GM21528 (cell line): ENCODE measurements at regions not wholly inside any gene's neighbourhood (a gene's known extent, or its start where the extent isn't known, plus 50 kb on each side); places are given as distances from the start of the nearest gene placed in this dataset.
"Not testable (repeated sequence)": the region's sequence is repeated elsewhere in the genome, so short reads cannot be mapped to it uniquely, and the experiment has no call there.

ENCODE experiments used
- ATAC-seq: cut with Tn5 transposase; IDR thresholded peaks from one replicate; pipeline ENCODE4 v1.9.1; 2021; ENCODE audit warnings: mild to moderate bottlenecking, moderate library complexity; ENCODE audit not compliant: unreplicated experiment, low FRiP score

DNA sequence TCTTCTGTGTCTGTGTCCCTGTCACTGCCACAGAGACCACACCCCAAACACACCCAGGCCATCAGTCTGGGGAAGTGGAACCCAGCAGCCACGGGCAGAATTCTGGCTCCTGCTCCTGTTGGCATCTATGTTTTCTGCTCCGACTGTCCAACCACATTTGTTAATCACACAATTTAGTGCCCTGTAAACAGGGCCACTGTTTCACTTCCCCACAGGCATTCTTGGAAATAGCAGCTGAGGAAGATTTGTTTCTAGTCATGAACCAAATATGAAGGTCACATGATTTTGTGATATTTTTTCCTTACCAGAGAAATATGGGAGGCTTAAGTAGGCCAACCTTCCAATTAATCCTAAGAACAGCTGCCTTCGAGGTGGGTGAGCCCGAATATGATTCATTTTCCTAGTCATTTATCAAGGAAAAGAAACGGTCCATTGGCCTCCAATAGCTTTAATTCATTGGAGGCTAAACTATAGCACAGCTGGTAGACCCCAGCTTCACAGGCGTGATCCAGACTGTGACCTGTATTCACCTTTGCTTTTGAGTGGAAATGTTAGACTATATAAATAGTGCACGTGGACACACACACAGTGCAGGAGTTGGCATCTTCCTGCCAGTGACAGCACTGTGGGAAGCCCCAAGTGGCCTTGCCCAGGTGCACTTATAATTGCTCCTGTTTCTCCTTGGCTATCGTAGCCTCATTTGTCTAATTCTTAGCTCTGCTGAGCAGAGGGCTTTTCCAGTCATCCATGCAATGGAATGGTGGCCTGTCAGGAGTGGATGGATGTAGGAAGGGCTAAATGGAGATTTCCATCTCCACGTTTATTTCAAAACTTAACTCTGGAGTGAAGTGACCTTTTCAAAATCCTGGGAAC, 267.9 kb downstream of the LPIN1 start:
- ATAC-seq: no peak

DNA sequence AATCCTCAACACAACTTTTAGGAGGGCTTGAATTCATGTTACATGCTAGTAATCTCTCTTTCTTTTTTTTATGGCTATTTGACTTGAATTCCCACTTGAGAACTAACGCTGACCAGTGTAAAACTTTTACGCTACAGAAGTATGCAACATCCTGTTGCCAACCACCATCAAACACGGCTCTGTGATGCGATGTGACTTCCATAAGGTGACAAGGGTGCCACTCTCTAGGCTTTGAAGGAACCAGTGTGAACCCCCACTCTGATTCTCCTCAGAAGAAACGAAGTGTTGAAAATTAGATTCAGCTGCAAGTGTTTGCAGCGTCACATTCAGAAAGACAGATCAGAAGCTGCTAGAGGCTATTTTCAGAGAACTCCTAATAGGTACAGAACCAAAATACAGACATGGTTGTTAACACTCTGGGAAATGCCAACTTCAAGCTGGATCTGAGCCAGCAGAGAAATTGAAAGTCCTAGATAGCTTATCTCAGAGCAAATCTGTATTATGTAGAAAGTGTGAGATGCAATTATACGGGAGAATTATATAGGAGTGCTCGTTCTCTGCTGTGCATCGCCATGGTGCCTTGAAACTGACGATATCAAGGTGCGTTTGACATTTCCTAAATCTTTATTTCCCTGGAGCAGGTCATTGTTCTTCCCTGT, 271.2 kb downstream of the LPIN1 start:
- no peak for ATAC-seq

DNA sequence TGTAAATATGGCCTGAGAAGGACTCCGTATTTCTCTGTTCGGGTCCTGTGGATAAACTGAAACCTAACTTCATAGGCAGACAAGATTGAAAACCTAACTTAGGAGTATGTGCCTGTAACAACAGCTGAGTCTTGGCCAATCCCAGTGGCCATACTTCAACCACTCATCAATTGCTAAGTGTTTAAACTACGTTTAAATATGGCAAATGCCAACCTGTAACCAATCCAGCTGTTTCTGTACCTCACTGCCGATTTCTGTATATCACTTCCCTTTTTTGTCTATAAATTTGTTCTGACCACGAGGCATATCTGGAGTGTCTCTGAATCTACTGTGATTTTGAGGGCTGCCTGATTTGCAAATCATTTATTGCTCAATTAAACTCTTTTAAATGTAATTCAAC, 272.3 kb downstream of the LPIN1 start:
- not testable (repeated sequence) for ATAC-seq

DNA sequence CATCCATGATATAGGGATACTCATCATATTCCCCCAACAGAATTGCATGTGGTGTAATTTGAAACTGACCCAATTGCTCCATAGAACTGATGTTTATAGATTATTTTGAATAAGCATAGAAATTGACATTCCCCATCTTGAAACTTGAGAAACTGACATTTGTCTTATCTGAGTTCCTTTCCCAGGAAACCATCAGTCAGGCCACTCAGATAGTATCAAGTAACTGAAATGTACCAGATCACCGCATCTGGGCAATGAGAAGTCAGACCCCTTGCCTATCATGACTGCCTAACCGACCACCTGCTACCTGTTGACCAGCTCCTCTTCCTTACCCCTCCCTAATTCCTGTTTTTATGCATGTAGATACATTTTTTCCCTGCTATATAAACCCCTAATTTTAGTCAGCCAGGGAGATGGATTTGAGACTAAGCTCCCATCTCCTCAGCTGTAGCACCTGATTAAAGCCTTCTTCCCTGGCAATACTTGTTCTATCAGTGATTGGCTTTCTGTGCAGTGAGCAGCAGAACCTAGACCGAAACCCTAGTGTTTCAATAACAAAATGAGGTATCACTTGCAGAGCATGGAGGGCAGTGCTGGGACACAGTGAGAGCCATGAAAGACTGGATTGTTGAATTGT, 274.5 kb downstream of the LPIN1 start:
- ATAC-seq: no peak

DNA sequence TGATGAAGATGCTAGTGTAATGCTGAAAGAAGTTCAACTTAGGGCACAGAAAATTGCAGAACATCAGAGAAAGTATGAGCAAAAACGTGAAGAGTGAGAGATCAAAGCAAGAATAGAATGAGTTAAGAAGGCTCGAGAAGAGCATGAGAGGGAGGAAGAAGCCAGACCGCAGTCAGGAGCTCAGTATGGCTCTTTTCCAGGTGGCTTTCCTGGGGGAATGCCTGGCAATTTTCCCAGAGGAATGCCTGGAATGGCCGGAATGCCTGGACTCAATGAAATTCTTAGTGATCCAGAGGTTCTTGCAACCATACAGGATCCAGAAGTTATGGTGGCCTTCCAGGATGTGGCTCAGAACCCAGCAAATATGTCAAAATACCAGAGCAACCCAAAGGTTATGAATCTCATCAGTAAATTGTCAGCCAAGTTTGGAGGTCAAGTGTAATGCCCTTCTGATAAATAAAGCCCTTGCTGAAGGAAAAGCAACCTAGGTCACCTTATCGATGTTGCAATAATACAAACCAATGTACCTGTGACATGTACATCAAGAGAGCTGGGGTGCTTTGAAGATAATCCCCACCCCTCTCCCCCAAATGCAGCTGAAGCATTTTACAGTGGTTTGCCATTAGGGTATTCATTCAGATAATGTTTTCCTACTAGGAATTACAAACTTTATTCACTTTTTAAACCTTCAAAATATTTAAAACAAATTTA, 277.9 kb downstream of the LPIN1 start:
- ATAC-seq: not testable (repeated sequence)

DNA sequence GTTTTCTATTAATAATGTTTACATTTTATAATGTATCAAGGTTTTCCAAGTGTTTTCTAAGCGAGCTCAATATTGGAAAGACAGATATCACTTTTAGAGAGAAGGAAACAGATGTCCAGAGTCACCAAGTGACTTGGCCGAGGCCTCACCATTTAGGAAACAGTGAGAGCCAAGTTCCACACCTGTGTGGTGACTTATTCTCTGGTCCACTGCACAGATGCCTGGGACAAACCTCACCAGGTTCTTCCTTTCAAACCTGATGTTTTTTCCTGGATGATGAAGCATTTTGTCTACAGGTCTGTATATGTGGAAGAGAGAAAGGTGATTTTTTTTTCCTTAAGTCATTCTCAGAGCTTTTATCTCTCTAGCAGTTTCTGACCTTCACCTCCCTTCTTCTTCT, 280.7 kb downstream of the LPIN1 start:
- no peak for ATAC-seq

DNA sequence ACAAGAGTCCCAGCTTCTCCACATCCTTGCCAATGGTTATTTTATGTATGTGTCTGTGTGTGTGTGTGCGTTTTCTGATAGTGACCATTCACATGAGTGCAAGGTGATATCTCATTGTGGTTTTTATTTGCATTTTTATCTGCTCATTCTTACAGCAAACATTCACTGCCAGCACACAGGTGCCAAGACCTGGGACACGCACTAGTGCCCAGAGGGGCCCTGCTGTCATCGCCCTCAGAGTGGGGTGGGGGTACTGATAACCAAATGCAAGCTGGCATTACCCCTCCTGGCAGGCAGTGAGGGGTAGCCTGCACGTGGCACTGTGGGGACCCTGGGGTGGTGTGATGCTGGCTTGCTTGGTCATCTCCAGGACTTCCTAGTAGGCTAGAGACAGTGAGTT, 285.4 kb downstream of the LPIN1 start:
- ATAC-seq: peak; percentile 22

DNA sequence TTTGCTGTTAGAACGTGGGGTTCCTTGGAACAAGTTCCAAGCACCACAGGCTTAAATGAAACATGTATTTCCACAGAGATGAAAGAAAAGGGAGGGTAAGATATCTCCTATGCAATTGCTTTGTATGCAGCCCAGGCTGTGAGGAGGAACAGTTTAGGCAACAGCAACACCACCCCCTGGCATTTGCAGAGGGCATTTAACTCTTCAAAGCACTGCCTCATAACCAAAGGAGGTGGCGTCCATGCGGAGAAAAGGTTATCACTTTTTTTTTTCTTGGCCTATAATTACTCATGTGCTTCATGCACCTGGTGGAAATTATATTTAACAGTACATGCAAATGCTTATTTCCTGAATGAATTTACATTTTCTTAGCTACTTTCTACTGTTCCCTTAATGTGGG, 286.0 kb downstream of the LPIN1 start:
- ATAC-seq: peak; percentile 71

DNA sequence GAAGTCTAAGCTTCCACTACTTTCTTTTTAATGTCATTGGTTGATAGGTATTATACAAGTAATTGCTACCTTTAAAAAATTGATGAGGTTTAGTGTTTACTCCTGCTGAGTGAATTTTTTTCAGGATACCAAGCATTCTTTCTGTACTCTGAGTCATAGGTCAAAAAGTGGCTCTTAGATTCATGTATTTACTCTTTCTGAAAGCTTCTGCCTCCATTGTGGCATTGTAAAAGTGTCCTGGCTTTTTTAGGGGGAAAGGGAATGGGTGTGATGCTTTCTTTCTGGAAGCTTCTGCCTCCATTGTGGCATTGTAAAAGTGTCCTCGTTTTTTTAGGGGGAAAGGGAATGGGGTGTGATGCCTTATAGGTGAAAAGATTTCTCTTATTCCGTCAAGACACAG, 286.5 kb downstream of the LPIN1 start:
- ATAC-seq: no peak

DNA sequence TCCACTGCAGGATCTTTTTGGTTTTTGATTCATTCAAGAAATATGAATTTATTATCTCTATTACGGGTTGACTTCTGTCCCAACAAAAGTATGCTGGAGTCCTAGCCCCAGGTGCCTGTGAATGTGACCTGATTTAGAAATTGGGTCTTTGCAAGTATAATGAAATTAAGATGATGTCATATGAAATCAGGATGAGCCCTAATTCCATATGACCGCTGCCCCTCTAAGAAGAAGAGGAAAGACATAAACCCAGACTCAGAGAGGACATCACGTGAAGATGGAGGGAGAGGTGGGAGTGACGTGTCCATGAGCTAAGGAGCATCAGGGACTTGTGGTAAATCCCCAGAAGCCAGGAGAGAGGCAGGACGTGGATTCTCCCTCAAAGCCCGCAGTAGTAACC, 287.1 kb downstream of the LPIN1 start:
- ATAC-seq: no peak

DNA sequence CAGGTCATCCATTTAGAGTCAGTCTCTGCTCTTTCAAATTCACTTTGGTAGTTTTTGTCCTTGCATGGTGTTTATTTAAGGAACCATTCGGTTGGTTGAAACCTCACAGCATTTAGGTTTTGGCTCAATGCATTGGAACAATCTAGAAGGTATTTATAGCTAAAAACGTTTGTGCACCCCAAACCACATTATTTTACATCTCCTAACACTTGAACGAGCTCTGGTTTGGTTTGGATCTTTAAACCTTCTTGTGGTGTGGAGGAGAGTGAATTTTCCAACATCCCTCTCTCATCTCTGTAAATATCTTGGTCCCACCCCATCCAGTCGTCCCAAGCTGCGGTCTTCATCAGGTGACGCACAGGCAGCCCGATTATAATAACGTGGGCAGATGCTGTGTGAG, 287.9 kb downstream of the LPIN1 start:
- no peak for ATAC-seq

DNA sequence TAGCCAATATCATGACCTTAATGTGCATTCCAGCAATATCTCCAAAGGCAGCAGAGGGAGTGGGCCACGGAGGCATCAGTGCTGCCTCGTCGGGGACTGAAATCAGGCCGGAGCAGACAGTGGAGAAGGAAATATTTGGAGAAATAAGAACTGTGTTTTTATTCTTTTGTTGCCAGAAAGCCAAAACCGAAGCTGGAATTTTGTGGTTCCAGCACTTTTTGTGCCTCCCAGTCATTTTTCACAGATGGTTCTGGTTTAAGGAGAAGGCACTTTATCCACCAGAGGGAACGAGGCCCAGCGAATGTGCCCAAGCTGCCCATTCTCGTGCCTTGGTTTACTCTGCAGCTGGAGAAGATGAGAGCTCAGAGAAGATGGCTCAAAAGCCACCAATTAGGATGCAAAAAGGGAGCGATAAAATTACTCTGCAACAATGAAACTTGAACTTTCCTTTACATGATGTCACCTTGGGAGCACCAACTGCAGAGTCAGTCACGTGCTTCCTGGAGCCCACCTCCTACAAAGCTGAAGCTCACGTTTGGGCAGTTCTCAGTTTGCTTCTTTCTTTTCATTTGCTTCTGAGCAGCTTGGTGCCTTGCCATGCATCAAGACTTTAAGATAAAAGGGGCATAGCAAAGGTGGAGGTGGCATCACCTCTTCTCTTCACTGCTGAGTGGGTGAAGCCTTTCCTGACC, 288.7 kb downstream of the LPIN1 start:
- ATAC-seq: no peak

DNA sequence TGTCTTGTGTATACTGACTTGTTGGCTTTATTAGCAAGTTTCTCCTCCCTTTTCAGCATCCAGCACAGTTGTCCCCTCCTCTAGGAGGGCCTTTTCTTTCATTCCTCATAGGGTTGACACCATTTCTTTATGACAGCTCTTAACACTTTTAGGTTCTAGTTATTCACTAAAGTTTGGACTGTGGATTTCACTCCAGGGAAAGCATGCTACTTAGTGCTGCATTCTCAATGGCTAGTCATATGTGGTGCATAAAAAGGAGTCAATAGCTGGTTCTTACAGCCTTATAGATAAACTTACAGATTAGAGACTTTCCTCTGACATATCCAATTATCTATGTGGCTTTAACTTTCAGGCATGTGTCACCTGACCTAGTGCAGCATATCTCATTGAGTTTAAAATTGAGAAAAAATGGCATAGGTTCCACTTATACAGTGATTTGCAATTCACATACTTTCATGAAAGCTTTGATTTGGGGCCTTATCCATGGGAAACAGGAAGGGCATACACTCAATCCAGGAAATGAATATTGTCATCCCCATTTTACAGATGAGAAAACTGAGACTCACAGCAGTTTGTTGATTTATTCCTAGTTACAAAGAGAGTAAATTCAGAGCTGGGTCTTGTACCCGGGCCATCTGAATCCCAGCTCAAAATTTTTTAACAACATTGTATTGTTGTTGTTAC, 289.7 kb downstream of the LPIN1 start:
- ATAC-seq: no peak

DNA sequence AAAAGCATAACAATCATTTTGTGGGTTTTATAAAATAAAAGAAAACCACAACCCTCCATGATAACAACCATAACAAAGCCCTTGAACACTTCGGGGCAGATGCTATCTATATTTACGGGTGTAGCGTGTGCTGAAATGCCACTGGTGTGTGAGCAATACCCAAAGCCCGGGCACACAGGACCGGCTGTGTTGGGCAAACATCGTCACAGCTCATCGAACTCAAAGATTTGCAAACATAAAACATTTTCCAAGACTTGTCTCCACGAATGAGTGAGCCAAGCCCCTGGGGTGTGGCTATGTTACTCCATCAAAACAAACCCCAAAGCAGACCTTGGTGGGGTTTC, 290.2 kb downstream of the LPIN1 start:
- no peak for ATAC-seq

DNA sequence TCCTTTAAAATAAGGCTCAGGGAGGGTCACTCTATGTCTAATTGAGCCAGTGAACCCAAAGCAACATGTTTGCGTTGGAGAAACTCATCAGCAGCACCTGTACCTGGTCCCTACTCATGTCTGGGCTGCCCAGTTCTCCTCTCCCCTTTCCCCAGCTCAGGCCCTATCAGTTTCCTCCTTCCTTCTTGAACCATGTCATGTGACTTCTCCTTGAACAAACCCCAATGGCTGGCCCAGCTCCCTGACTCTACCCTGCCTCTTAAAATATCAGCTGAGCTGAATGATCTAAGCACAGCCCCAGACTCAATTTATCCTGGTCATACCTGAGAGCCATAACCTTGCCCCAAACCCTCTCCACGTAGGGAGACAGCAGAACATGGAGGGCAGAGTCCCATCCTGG, 290.9 kb downstream of the LPIN1 start:
- no peak for ATAC-seq

DNA sequence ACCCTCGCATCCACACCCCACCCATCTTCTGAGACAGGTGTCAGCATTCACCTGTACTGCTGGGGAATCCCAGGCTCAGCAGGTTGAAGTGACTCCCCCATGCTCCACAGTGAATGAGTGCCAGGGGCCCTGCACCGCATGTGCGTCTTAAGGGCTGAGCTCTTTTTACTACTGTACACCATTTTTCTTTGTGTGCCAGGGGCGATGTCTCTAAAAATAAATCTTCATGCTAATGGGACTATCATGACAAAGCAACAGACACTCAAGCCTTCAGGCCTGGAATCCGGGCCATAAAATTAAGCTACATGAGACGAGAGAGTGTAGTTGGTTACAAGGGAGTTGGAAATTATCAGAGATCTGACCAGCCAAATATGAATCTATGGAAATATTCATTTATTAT, 294.8 kb downstream of the LPIN1 start:
- ATAC-seq: no peak

DNA sequence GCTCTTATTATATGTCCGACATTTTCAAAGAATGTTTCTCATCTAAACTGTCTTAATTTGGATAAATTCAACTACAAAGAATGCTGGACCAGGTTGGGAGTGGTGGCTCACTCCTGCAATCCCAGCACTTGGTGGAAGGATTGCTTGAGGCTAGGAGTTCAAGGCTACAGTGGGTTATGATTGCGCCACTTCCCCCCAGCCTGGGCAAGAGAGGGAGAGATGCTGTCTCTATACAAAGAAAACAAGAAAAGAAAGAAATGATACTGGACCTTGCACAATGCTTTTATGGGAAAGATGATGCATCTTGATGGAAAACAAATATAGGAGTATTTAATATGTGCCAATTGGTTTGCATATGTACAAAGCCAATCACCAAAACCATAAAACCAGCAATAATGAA, 296.7 kb downstream of the LPIN1 start:
- no peak for ATAC-seq

DNA sequence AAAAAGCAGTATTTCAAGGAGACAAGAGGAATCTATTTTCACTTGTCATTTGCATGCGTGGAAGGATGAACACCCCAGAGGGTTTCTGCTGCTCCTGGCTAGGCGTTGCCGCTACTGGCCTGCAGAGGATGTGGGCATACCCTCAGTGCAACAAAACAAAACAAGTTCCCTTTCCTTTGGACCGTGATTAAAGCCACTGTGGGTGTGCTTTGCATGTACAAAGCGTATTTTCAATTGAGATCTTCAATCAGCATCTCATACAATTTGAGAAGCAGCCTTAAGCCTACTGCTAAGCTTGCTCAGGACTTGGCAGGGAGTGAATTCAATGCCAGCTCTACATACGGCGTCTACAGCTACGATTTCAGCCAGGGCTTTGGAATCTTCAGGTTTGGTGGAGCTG, 298.4 kb downstream of the LPIN1 start:
- ATAC-seq: peak; percentile 62

DNA sequence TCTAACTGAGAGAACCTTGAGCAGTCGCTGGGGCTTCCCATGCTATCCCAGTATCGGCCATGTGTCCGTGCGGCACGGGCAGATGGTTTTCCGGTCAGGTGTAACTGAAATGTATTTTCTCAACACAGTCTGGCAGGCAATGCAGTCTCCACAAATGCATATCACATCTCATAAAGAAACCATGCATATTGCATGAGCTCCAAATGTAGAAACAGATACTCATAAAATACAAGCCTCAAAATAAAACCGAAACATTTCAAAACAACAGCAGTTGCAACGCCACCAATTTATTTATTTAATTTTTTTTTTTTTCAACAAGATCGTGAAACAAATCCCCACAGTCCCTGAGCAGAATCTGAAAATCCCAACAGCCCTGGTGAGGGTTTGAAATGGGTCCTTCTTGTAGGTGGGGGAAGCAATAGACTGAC, 299.4 kb downstream of the LPIN1 start:
- peak; percentile 57 for ATAC-seq

DNA sequence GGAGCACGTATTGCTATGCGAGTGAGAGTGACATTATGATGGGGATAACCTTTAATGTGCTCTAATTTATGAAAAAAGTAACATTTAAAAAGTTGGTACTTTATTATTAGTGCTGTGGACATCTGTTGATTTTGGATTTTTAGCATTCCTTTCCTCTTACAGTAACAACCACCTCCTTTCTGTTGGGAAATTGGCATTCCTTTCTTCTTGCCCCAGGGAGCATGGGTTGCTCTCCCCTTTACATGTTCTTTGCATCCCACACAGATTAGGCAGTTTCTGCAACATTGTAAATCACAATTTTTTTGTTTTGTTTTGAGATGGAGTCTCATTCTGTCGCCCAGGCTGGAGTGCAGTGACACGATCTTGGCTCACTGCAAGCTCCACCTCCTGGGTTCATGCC, 300.2 kb downstream of the LPIN1 start:
- no peak for ATAC-seq
